A673 (cell line): ENCODE measurements at regions not wholly inside any gene's neighbourhood (a gene's known extent, or its start where the extent isn't known, plus 50 kb on each side); places are given as distances from the start of the nearest gene placed in this dataset.

ENCODE experiments used
- EZH2 ChIP-seq: fragments of 200-600 bp; sonication (generic); IDR thresholded peaks from 2 replicates; pipeline ENCODE4 v1.6.1; 2017; ENCODE audit warnings: borderline replicate concordance, low read depth, mild to moderate bottlenecking, mixed read lengths, antibody characterized with exemption, low read length; ENCODE audit not compliant: poor library complexity, severe bottlenecking
- TF ChIP-seq, protein P1 (sequence below): fragments of 300-800, 200-600 bp; sonication (generic); conservative IDR thresholded peaks from 2 replicates; pipeline ENCODE4 v1.5.1; 2017; ENCODE audit warnings: low read depth, mild to moderate bottlenecking, antibody characterized with exemption, low read length, moderate library complexity, mixed read lengths

DNA sequence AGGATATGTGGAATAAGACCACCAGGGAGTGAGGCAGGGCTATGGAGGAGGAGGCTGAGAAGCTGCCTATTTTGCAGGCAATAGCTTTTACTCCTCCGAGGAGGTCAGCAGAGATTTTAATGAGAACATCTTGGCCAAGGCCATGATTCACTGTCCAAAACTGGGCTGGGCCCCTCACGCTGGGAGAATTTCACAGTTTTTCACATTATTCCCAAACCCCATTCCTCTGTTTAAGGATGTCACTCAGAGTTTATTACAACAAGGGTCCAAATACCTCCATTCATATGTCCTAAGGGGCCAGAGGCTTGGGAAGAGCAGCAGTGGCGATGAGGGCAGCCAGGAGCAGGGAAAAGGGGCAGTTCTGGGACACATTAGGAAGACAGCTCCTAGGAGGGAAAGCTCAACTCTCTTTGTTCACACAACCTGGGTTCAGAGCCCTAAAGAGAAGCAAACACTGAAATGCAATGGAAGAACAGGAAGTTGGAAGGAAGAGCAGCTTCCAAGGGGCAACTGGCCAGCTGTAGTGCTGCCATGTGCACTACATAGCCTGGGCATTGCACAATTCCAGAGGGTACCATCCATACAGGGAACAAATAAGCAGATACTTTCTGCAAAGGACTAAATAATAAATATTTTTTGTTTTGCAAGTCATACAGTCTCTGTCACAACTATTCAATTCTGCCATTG is 283.2 kb downstream of the NUAK1 start:
- TF ChIP-seq, protein P1, sequence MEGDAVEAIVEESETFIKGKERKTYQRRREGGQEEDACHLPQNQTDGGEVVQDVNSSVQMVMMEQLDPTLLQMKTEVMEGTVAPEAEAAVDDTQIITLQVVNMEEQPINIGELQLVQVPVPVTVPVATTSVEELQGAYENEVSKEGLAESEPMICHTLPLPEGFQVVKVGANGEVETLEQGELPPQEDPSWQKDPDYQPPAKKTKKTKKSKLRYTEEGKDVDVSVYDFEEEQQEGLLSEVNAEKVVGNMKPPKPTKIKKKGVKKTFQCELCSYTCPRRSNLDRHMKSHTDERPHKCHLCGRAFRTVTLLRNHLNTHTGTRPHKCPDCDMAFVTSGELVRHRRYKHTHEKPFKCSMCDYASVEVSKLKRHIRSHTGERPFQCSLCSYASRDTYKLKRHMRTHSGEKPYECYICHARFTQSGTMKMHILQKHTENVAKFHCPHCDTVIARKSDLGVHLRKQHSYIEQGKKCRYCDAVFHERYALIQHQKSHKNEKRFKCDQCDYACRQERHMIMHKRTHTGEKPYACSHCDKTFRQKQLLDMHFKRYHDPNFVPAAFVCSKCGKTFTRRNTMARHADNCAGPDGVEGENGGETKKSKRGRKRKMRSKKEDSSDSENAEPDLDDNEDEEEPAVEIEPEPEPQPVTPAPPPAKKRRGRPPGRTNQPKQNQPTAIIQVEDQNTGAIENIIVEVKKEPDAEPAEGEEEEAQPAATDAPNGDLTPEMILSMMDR = no peak
- TF ChIP-seq EZH2 = no peak
